Daoy (cell line): ENCODE measurements at regions not wholly inside any gene's neighbourhood (a gene's known extent, or its start where the extent isn't known, plus 50 kb on each side); places are given as distances from the start of the nearest gene placed in this dataset.

ENCODE experiments used
- DNase-seq: peaks from one replicate; pipeline ENCODE4 v3.0.0-alpha.2; 2015; ENCODE audit warnings: low read depth

GRCh38 chr10:83357004-83357403 lies 782.3 kb upstream of the GHITM start:
- no peak for DNase-seq

- no peak for DNase-seq
Measured at GRCh38 chr10:83357627-83358026, 781.7 kb upstream of the GHITM start.

GRCh38 chr10:83367036-83367435 lies 772.3 kb upstream of the GHITM start:
- no peak for DNase-seq

DNA sequence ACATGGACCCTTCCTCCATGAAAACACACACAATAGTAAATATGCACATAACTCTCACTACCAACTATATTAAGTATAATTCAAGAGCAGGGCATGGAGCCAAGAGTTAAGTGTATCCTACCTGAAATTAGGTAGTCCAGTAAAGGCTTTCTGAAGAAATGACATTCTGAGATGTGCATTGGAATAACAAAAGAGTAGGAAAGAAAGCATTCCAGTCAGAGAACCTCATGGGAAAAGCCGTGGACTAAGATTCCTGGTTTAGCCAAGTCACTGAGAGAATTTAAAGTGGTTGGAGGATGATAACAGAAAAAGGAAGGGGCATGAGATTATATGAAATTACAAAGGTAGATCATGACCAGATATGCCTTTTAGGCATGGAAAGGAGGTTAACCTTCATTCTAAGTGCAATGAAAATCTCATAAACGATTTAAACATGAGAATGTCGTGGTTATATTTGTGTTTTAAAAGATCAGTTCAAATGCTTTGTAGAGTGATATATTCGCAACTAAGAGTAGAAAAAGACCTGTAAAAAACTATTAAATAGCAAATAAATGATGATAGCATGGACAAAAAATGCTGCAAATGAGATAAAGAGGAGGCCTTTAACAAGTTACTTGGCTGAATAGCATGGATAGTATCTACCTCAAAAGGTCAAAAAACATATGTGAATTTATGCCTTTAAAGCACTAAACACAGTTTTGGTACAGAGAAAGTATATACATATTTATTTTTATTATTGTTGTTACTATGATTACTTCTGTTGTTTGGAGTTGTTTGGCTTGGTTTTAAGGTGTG lies 767.4 kb upstream of the GHITM start:
- no peak for DNase-seq

GRCh38 chr10:83372646-83373045 lies 766.7 kb upstream of the GHITM start:
- DNase-seq, result no peak

DNA sequence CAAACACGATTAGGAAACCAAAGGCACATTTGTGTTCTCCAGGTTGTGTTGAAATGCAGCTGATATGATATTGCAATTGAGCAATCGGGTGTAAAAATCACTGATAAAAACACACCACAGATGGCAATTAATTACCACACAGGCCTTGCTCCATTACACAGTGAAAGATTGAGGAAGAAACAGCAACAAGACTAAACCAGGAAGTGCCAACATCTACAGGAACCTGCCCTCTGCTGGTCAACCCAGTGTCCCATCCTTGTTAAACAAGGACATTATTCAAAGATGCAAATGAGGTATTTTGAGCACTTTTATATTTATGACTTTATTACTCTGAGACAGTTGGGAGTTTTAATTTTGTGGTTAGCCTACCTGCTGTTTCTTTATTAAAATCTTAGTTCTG lies 765.6 kb upstream of the GHITM start:
- no peak for DNase-seq

- DNase-seq, result no peak
Measured at GRCh38 chr10:83374741-83375140, 764.6 kb upstream of the GHITM start.

- DNase-seq, result no peak
Measured at GRCh38 chr10:83375274-83375673, 764.0 kb upstream of the GHITM start.

GRCh38 chr10:83397806-83398205 lies 741.5 kb upstream of the GHITM start:
- no peak for DNase-seq

DNA sequence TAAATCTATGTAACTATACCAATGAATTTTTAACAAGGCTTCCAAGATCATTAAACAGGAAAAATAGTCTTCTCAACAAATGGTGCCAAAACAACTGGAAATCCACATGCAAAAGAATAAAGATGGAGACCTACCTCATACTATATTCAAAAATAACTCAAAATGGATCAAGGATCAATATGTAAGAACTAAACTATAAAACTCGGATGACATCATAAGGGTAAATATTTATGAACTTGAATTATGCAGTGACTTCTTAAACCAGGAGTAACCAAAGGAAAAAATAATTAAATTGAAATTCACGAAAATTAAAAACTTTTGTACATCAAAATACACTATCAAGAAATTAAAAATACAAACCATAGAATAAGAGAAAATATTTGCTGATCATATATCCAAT lies 728.7 kb upstream of the GHITM start:
- DNase-seq, result no peak

DNA sequence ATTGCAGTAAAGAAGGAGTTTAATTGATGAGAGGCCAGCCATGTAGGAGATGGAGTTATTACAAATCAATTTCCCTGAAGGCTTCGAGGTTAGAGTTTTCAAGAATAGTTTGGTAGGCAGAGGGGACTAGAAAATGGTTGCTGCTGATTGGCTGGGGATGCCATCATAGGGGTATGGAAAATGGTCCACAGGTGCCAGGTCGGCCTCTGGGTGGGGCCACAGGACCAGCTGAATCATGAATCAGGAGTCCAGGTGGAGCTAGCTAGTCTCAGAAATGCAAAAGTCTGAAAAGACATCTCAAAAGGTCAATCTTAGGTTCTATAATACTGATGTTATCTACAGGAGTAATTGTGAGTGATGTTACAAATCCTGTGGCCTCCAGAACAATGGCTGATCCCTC lies 714.0 kb upstream of the GHITM start:
- no peak for DNase-seq

GRCh38 chr10:83427101-83427500 lies 712.2 kb upstream of the GHITM start:
- DNase-seq, result no peak

DNA sequence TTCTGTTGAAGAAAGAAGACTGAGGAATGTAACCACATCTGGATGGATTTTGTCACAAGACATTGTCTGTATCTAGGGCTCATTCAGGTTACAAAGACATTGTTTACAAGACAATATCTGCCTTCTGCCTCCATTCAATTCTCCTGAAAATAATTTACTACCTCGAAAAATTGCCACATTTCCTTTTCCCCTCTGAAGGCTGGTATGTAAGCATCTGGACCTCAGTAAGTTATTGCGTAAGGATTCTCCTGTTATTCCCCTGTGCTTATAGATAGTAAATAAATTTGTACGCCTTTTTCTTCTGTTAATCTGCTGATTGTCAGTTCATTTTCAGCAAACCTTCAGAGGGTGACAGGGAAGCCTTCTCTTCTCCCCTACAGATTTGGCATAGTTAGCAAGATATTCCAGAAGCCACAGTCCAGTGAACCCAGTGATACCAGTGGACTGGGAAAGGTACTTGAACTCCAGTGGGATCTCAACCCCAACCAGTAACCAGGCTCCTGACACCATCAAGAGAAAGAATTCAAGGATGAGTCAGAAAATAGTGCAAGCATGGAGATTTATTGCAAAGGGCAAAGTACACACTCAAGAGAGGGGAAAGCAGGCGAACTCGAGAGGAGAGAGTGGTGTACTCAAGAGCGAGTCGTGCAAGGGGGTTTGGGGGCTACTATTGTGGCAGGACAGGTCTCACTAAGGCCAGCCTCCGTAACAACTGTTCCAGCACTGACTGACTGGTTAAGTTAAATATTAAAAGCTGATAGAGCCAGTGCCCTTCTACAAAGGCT lies 706.9 kb upstream of the GHITM start:
- DNase-seq, result no peak

DNA sequence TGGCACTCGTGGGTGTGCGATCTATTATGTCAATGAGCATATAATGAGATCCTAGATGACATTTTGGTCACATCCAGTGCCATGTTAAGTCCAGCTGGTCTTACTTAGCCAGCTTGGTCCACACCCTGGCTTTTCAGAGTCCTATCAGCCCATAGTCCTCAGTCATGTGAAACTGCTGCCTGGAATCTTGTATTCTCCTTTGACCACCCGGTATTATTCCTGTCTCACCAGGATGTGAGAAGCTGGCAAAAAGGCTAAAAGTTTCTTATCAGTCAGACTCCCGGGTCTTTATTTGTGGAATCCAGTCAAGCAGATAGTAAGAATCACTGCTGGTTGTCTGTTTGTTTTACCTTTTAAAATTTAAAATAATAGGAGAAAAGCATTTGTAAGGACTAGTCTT lies 705.6 kb upstream of the GHITM start:
- DNase-seq, result no peak

GRCh38 chr10:83448013-83448412 lies 691.3 kb upstream of the GHITM start:
- DNase-seq, result no peak

- DNase-seq, result no peak
Measured at GRCh38 chr10:83458611-83459010, 680.7 kb upstream of the GHITM start.

- no peak for DNase-seq
Measured at GRCh38 chr10:83459124-83459523, 680.2 kb upstream of the GHITM start.

GRCh38 chr10:83469728-83470331 lies 669.5 kb upstream of the GHITM start:
- DNase-seq, result no peak

DNA sequence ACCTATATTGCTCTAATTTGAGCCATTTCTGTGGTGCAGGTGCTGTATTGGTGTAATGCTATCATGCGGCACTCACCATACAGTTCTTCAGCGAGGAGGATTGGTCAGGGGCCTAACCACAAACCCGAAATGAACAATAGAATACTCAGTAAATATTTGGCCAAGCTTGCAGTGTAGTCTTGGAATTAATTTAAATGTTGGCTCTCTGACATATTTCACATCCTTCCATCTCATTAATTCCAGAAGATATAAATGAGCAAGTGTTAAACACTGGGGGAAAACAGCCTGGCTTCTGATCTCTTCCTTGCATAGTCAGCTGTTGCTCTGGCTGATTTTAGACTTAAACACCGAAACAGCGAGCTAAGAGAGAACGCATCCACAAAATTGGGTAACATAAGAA lies 663.1 kb upstream of the GHITM start:
- no peak for DNase-seq

DNA sequence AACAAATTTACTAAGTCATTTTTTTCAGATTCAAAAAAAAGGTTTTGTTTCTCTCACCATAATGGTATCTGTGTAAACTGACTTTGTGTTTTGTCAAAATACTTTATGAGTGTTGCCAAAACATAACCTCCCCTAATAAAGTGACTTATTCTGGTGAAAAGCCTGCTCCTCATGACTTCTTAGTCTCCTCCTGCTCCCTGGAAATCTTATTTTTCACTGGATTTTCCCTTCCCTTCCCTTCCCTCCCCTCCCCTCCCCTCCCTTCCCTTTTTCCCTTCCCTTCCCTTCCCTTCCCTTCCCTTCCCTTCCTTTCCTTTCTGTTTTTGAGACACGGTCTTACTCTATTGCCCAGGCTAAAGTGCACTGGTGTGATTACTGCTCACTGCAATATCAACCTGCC lies 650.1 kb upstream of the GHITM start:
- no peak for DNase-seq

DNA sequence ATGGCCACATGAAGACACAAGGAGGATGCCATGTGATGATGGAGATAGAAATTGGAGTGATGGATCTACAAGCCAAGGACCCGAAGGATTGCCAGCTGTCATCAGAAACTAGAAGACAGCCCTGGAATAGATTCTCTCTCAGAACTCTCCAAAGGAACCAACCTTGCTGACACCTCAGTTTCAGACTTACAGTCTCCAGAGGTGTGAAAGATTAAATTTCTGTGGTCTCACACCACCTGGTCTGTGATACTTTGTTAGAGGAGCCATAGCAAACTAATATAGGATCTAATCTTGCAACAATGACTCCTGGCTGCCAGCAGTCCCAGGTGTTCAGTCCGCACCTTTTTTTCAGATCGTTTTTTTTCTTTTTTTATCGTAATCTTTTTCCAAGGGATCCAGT lies 647.3 kb upstream of the GHITM start:
- DNase-seq, result no peak

- DNase-seq, result no peak
Measured at GRCh38 chr10:83512681-83513080, 626.6 kb upstream of the GHITM start.

DNA sequence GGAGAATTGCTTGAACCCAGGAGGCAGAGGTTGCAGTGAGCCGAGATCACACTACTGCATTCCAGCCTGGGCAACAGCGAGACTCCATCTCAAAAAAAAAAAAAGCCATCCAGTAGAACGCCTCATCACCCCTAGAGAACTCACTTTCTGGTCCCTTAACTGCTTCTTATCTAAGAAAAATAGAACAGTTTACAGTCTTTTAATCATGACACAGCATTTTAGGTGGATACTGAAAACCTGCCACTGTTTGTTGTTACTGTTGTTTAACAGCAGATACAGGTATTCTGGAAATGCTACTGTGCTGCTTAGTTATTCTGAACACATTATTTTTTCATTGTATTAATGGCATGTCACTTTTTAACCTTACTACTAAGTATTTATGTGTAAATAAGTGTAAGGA lies 624.3 kb upstream of the GHITM start:
- DNase-seq, result no peak
